H1 (cell line): ENCODE measurements at regions not wholly inside any gene's neighbourhood (a gene's known extent, or its start where the extent isn't known, plus 50 kb on each side); places are given as distances from the start of the nearest gene placed in this dataset.

Experiments used
- CTCF ChIA-PET: fragments of 300-600 bp; sonication (Branson Sonifier 250); formaldehyde crosslinking; loops from one replicate; lab custom pipeline; 2021; ENCODE audit not compliant: partially characterized antibody; lab: Charles Lee
- POLR2A ChIA-PET: fragments of 300-600 bp; sonication (Branson Sonifier 250); formaldehyde crosslinking; loops from one replicate; lab custom pipeline; 2021; ENCODE audit warnings: inconsistent platforms; ENCODE audit not compliant: partially characterized antibody; lab: Charles Lee
- DNase-seq, 2 experiments: peaks; one replicate each; pipeline versions ENCODE4 v3.0.0 to v3.0.0-alpha.2; 2010 to 2022; ENCODE audit warnings: low spot score in 2 of 2, low read depth in 1 of 2, mixed read lengths in 1 of 2
- FAIRE-seq: peaks from 2 replicates; lab custom pipeline; 2011; peaks lifted over from hg19 to GRCh38; lab: Jason Lieb, UNC
- H2AFZ ChIP-seq: 2 replicates; pipeline ENCODE4 v1.8.1; 2012; ENCODE audit warnings: low read length, inconsistent platforms
- H2AK5ac ChIP-seq: 2 replicates; pipeline ENCODE4 v1.6.1; 2013; ENCODE audit warnings: low read depth, low read length
- H2BK120ac ChIP-seq: replicated peaks from 2 replicates; pipeline ENCODE3; 2013; ENCODE audit warnings: low read depth, low read length, inconsistent platforms
- H2BK12ac ChIP-seq: 2 replicates; pipeline ENCODE4 v1.6.1; 2013; ENCODE audit warnings: low read depth, low read length
- H2BK15ac ChIP-seq: 2 replicates; pipeline ENCODE4 v1.6.1; 2013; ENCODE audit warnings: low read length
- H2BK20ac ChIP-seq: 2 replicates; pipeline ENCODE4 v1.6.1; 2013; ENCODE audit warnings: low read length
- H2BK5ac ChIP-seq: 2 replicates; pipeline ENCODE4 v1.6.1; 2013; ENCODE audit warnings: low read depth, low read length
- H3K14ac ChIP-seq: 2 replicates; pipeline ENCODE4 v1.6.1; 2013; ENCODE audit warnings: inconsistent platforms; ENCODE audit not compliant: insufficient read length
- H3K18ac ChIP-seq: 2 replicates; pipeline ENCODE4 v1.6.1; 2013; ENCODE audit warnings: low read length; ENCODE audit errors: extremely low read depth
- H3K23ac ChIP-seq: 2 replicates; pipeline ENCODE4 v1.6.1; 2013; ENCODE audit warnings: inconsistent platforms; ENCODE audit not compliant: insufficient read length
- H3K23me2 ChIP-seq: 2 replicates; pipeline ENCODE4 v1.6.1; 2013; ENCODE audit warnings: low read depth, low read length
- H3K27ac ChIP-seq: 2 replicates; pipeline ENCODE4 v1.6.1; 2011; ENCODE audit warnings: low read depth, low read length, inconsistent platforms
- H3K27me3 ChIP-seq, 4 experiments: replicated peaks in 1 of 4; 1 replicate in 1 of 4; 2 replicates in 3 of 4; pipeline versions ENCODE4 v1.6.1 to v1.8.1; 2011 to 2013; ENCODE audit warnings: low read length in 3 of 4, mild to moderate bottlenecking in 3 of 4, inconsistent platforms in 2 of 4, mixed read lengths in 2 of 4, moderate library complexity in 1 of 4; ENCODE audit not compliant: control insufficient read depth in 3 of 4, insufficient read depth in 3 of 4; ENCODE audit errors: extremely low read depth in 1 of 4
- H3K36me3 ChIP-seq, 4 experiments: 2 replicates each; pipeline versions ENCODE4 v1.6.1 to v1.8.1; 2011 to 2013; ENCODE audit warnings: mild to moderate bottlenecking in 4 of 4, low read length in 3 of 4, moderate library complexity in 2 of 4, control low read depth in 1 of 4, inconsistent platforms in 1 of 4; ENCODE audit not compliant: insufficient read depth in 4 of 4, control insufficient read depth in 2 of 4
- H3K4ac ChIP-seq: replicated peaks from 2 replicates; pipeline ENCODE3; 2013; ENCODE audit warnings: low read length, low read depth, mixed read lengths, inconsistent platforms; ENCODE audit not compliant: insufficient read length
- H3K4me1 ChIP-seq, 4 experiments: replicated peaks in 1 of 4; 1 replicate in 1 of 4; 2 replicates in 3 of 4; pipeline versions ENCODE4 v1.6.1 to v1.8.1; 2011 to 2013; ENCODE audit warnings: low read length in 3 of 4, inconsistent platforms in 2 of 4, mixed read lengths in 1 of 4; ENCODE audit not compliant: insufficient read depth in 4 of 4, control insufficient read depth in 3 of 4
- H3K4me2 ChIP-seq, 2 experiments: 2 replicates each; pipeline versions ENCODE4 v1.6.1 to v1.8.1; 2011 to 2013; ENCODE audit warnings: low read depth in 2 of 2, low read length in 2 of 2, control low read depth in 1 of 2, inconsistent platforms in 1 of 2, mild to moderate bottlenecking in 1 of 2; ENCODE audit not compliant: insufficient read depth in 1 of 2
- H3K4me3 ChIP-seq, 4 experiments: fragments of 200-600, 300-600 bp in 1 of 4; sonication (generic), shearing (Covaris generic), sonication (Bioruptor Twin) in 1 of 4; 2 replicates each; pipeline versions ENCODE4 v1.5.1 to v1.8.1; 2011 to 2016; ENCODE audit warnings: low read length in 4 of 4, low read depth in 3 of 4, control low read depth in 2 of 4, inconsistent platforms in 2 of 4, mild to moderate bottlenecking in 2 of 4, mixed read lengths in 1 of 4, moderate library complexity in 1 of 4; ENCODE audit not compliant: insufficient read depth in 2 of 4; ENCODE audit errors: extremely low read depth in 1 of 4
- H3K56ac ChIP-seq: replicated peaks from 2 replicates; pipeline ENCODE3; 2013; ENCODE audit warnings: low read depth, mild to moderate bottlenecking, mixed read lengths, low read length, inconsistent platforms; ENCODE audit not compliant: insufficient read length
- H3K79me1 ChIP-seq: 2 replicates; pipeline ENCODE4 v1.6.1; 2013; ENCODE audit warnings: low read depth, low read length, control low read depth
- H3K79me2 ChIP-seq, 2 experiments: 2 replicates each; pipeline versions ENCODE4 v1.6.1 to v1.8.1; 2012 to 2013; ENCODE audit warnings: low read length in 2 of 2, mild to moderate bottlenecking in 2 of 2, inconsistent platforms in 1 of 2; ENCODE audit not compliant: insufficient read depth in 2 of 2, control insufficient read depth in 1 of 2
- H3K9ac ChIP-seq, 4 experiments: replicated peaks in 1 of 4; 1 replicate in 1 of 4; 2 replicates in 3 of 4; pipeline versions ENCODE4 v1.6.1 to v1.8.1; 2011 to 2013; ENCODE audit warnings: low read depth in 3 of 4, low read length in 3 of 4, control low read depth in 2 of 4, mild to moderate bottlenecking in 2 of 4, moderate library complexity in 2 of 4, inconsistent platforms in 1 of 4; ENCODE audit errors: extremely low read depth in 1 of 4
- H3K9me3 ChIP-seq, 2 experiments: 2 replicates each; pipeline versions ENCODE4 v1.6.1 to v1.8.1; 2012 to 2013; ENCODE audit warnings: mild to moderate bottlenecking in 2 of 2, moderate library complexity in 2 of 2, control low read depth in 1 of 2, inconsistent platforms in 1 of 2, low read depth in 1 of 2, low read length in 1 of 2, mixed read lengths in 1 of 2; ENCODE audit not compliant: insufficient read depth in 2 of 2
- H4K20me1 ChIP-seq, 2 experiments: replicated peaks in 1 of 2; 2 replicates each; pipeline versions ENCODE3 to v1.8.1; 2011 to 2013; ENCODE audit warnings: inconsistent platforms in 2 of 2, low read length in 2 of 2, mild to moderate bottlenecking in 1 of 2; ENCODE audit not compliant: insufficient read depth in 2 of 2, control insufficient read depth in 1 of 2
- H4K5ac ChIP-seq: 2 replicates; pipeline ENCODE4 v1.6.1; 2013; ENCODE audit warnings: low read length, low read depth, mixed read lengths, inconsistent platforms; ENCODE audit not compliant: insufficient read length
- H4K8ac ChIP-seq: 2 replicates; pipeline ENCODE4 v1.8.0; 2013; ENCODE audit warnings: mild to moderate bottlenecking, moderate library complexity, low read length, inconsistent platforms; ENCODE audit not compliant: insufficient read depth; ENCODE audit errors: extremely low read depth
- H4K91ac ChIP-seq: replicated peaks from 2 replicates; pipeline ENCODE3; 2013; ENCODE audit warnings: low read length, mixed read lengths, inconsistent platforms; ENCODE audit not compliant: insufficient read length
- ASH2L ChIP-seq: fragments of 200-600, 300-600 bp; sonication (generic); IDR thresholded peaks from one replicate; pipeline ENCODE4 v1.7.1; 2017; ENCODE audit warnings: low read length
- BACH1 ChIP-seq: IDR thresholded peaks from 2 replicates; pipeline ENCODE4 v1.6.1; 2012; ENCODE audit warnings: low read length, improper control_type of control experiment
- BRCA1 ChIP-seq: IDR thresholded peaks from 2 replicates; pipeline ENCODE4 v1.6.1; 2012; ENCODE audit warnings: low read depth, low read length, improper control_type of control experiment
- EZH2 ChIP-seq: fragments of 200-600 bp; sonication (generic); IDR thresholded peaks from 2 replicates; pipeline ENCODE4 v1.7.1; 2012; ENCODE audit warnings: low read depth, mild to moderate bottlenecking, moderate library complexity, low read length, inconsistent platforms; ENCODE audit not compliant: severe bottlenecking
- GTF2F1 ChIP-seq: IDR thresholded peaks from 2 replicates; pipeline ENCODE4 v1.6.1; 2012; ENCODE audit warnings: low read depth, low read length, improper control_type of control experiment, borderline replicate concordance
- KDM1A ChIP-seq: fragments of 200-600, 300-600 bp; sonication (generic); IDR thresholded peaks from 2 replicates; pipeline ENCODE4 v1.7.1; 2016; ENCODE audit warnings: mild to moderate bottlenecking, low read length, borderline replicate concordance
- RBBP5 ChIP-seq: IDR thresholded peaks from 2 replicates; pipeline ENCODE4 v1.7.1; 2012; ENCODE audit warnings: low read depth, mild to moderate bottlenecking, inconsistent platforms, low read length, moderate library complexity, borderline replicate concordance
- RFX5 ChIP-seq: IDR thresholded peaks from 2 replicates; pipeline ENCODE4 v1.6.1; 2011; ENCODE audit warnings: low read depth, low read length, improper control_type of control experiment, borderline replicate concordance
- RXRA ChIP-seq: IDR thresholded peaks from 2 replicates; pipeline ENCODE4 v1.6.1; 2011; ENCODE audit warnings: low read depth, mild to moderate bottlenecking, low read length, moderate library complexity; ENCODE audit not compliant: insufficient read depth
- WGBS, 2 experiments: shearing (Covaris generic) in 1 of 2; methylation state at CpG; one replicate each; pipeline versions ENCODE4 v1.1.6 to v1.1.7; 2013 to 2015; ENCODE audit warnings: low lambda C conversion rate in 2 of 2, mixed read lengths in 2 of 2, inconsistent platforms in 1 of 2, low coverage in 1 of 2, missing lambda C conversion rate in 1 of 2; ENCODE audit not compliant: insufficient replicate concordance in 2 of 2, insufficient coverage in 1 of 2, insufficient read length in 1 of 2; ENCODE audit errors: extremely low coverage in 1 of 2, missing lambda C conversion rate in 1 of 2; 5-methylcytosine and 5-hydroxymethylcytosine counted together
- TF ChIP-seq, protein P1 (sequence below): IDR thresholded peaks from 2 replicates; pipeline ENCODE4 v1.6.1; 2011; ENCODE audit warnings: low read length, improper control_type of control experiment
- TF ChIP-seq, protein P2 (sequence below): IDR thresholded peaks from 2 replicates; pipeline ENCODE4 v1.6.1; 2012; ENCODE audit warnings: inconsistent platforms

DNA sequence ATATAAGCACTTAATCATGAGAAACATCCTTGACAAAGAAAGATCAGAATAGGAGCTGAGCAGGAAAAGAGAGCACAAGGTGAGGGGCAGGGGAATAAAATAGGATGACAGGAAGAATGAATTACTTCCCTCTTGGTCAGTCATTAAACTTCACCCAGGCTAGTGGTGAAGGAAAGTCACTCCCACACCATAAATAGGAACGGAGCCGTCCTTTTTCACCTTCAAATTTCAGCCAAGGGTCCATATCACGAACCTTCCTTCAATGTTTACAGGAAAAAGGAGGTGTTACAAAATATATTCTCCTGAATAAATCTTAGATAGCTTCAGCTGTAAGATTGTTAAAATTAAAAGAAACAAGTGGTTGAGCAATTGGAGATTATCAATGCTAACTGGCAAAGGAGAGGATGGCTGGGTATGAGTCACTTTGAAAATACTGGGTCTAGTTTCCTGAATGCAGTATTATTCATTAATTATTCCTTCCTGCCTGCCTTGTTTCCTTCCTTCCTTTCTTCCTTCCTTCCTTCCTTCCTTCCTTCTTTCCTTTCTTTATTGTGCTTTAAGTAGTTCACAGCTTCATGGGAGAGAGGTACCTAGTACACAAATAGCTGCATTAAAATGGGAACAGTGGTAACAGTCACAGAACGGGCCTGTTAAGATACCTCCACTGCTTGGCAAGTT, 292.3 kb upstream of the ID2 start:
- ChIA-PET POLR2A (no interaction called here), CTCF (no interaction called here)
- peak overlapping the region; percentile 77; the same call in 1 of the 2 replicates for H2BK20ac ChIP-seq
- H2BK120ac ChIP-seq: no peak overlapping the region
- H3K18ac ChIP-seq: no peak overlapping the region
- no peaks in the 10 kb centered on the region for H3K79me1 ChIP-seq
- DNase-seq (no peak), FAIRE-seq (no peak)
- H2BK5ac ChIP-seq: no peak overlapping the region
- H3K4me2 ChIP-seq: no peak overlapping the region
- no peak overlapping the region for H3K9ac ChIP-seq
- no peaks in the 10 kb centered on the region for H3K9me3 ChIP-seq
- H4K20me1 ChIP-seq: no peaks in the 10 kb centered on the region
- no peaks in the 10 kb centered on the region for H3K79me2 ChIP-seq
- no peaks in the 10 kb centered on the region for H3K36me3 ChIP-seq
- no peak overlapping the region for H3K56ac ChIP-seq
- no peak overlapping the region for H4K91ac ChIP-seq
- TF ChIP-seq RXRA (no peak), BACH1 (no peak), ASH2L (no peak), RFX5 (no peak), BRCA1 (no peak), GTF2F1 (no peak), KDM1A (no peak), RBBP5 (no peak), EZH2 (no peak)
- TF ChIP-seq, protein P1, sequence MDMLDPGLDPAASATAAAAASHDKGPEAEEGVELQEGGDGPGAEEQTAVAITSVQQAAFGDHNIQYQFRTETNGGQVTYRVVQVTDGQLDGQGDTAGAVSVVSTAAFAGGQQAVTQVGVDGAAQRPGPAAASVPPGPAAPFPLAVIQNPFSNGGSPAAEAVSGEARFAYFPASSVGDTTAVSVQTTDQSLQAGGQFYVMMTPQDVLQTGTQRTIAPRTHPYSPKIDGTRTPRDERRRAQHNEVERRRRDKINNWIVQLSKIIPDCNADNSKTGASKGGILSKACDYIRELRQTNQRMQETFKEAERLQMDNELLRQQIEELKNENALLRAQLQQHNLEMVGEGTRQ: no peak
- TF ChIP-seq, protein P2, sequence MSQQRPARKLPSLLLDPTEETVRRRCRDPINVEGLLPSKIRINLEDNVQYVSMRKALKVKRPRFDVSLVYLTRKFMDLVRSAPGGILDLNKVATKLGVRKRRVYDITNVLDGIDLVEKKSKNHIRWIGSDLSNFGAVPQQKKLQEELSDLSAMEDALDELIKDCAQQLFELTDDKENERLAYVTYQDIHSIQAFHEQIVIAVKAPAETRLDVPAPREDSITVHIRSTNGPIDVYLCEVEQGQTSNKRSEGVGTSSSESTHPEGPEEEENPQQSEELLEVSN: no peak
- no peak overlapping the region for H4K8ac ChIP-seq
- H3K27me3 ChIP-seq: peaks cover 0 to 13% (median 6%) of the 10 kb centered on the region in 4 experiments; a peak in 4 of 7 replicates
- no peak overlapping the region for H4K5ac ChIP-seq
- H3K4me3 ChIP-seq: no peak overlapping the region
- H3K4ac ChIP-seq: no peak overlapping the region
- H2AFZ ChIP-seq: no peak overlapping the region
- H2AK5ac ChIP-seq: no peak overlapping the region; the same call in 1 of the 2 replicates
- no peak overlapping the region for H2BK15ac ChIP-seq
- H3K14ac ChIP-seq: no peak overlapping the region
- peaks cover 7 to 13% (median 10%) of the 10 kb centered on the region in 4 experiments for H3K4me1 ChIP-seq
- H2BK12ac ChIP-seq: no peak overlapping the region
- H3K23ac ChIP-seq: no peak overlapping the region
- WGBS, 2 experiments: 71% methylated on average over 4 of the region's 4 CpGs; no CpG with 5 or more reads in 1 of the 2 experiments
- H3K23me2 ChIP-seq: peaks cover 4% of the 10 kb centered on the region; the same call in 1 of the 2 replicates
- no peak overlapping the region for H3K27ac ChIP-seq
